ENCODE measurements at regions not wholly inside any gene's neighbourhood (a gene's known extent, or its start where the extent isn't known, plus 50 kb on each side); places are given as distances from the start of the nearest gene placed in this dataset.
"Not testable (repeated sequence)": the region's sequence is repeated elsewhere in the genome, so short reads cannot be mapped to it uniquely, and the experiment has no call there.

DNA sequence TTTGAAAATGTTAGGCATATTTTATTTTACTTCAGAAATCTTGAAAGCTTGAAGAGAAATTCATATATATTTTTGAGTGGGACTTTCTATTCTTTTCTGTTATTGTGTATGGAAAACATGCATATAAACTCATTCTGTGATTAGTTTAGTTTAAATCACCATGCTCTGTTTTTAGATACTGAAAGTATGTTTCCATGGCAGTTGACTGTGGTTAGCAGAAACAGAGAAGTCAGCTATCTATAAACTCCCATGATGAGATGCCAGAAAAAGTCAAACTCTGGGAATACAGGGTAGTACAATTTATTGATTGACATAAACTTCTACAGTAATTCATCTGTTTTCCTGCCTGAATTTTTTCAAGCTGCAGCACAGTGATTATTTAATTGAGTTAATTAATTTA is 905.3 kb upstream of the VRK2 start:
- DNase-seq (ENCODE audit: low spot score), result no peak
- FAIRE-seq, result no peak

DNA sequence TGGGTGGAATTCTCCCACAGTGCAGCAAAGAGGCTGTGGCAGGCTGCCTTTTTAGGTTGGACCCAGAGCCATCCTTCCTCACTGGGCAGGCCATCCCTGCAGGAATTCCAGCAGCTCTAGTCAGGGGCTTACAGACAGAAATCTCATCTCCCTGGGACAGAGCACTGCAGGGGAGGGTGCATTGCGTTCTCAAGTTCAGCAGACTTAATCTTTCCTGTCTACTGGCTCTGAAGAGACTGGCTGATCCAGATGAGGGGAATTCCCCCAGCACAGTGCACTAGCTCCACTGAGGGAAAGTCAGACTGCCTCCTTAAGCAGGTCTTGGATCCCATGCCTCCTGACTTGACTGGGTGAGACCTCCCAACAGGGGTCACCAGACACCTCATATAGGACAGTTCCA is 899.7 kb upstream of the VRK2 start:
- FAIRE-seq (no peak), DNase-seq (ENCODE audit: low spot score) (no peak)

DNA sequence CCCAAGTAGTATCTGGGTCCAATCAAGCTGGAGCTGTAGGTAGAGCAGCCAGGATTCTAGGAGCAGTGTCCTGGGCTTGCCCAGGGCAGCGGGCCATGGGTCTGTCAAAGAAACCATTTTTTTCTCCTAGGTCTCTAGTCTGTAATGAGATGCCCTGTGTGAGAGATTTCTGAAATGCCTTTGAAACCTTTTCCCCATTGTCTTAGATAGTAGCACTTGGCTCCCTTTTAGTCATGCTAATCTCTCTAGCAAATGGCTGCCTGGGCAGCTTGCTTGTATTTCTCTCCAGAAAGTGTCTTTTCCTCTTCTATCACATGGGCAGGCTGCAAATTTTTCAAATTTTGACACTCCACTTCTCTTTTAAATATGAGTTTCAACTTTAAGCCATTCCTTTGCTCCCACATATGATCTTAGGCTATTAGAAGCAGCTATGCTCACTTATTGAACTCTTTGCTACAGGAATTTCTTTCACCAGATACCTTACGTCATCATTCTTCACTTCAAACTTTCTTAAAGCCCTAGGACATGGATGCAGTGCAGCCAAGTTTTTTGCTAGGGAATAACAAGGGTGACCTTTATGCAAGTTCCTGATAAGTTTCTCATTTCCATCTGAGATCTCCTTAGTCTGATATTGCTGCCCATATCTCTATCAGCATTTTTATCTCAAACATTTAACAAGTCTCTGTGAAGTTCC is 890.2 kb upstream of the VRK2 start:
- FAIRE-seq, result no peak
- DNase-seq (ENCODE audit: low spot score), result no peak

DNA sequence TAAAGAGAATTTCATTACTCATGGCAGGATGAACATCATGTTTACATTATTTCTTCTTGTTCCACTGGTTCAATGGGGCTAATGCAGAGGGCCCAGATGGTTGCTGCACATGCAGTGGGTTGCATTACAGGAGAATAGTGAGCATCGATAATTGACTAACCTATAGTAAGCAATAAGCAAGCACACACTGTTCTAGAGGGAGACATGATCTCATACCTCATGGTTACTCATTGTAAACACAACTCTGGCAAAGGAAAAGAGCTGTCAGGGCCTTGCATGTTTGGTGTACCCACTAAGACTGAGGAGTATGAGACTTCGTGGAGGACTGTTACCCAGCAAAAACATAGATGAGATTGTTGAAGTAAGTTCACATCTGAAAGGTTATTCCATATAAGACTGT is 885.6 kb upstream of the VRK2 start:
- DNase-seq (ENCODE audit: low spot score), result no peak
- FAIRE-seq, result no peak

DNA sequence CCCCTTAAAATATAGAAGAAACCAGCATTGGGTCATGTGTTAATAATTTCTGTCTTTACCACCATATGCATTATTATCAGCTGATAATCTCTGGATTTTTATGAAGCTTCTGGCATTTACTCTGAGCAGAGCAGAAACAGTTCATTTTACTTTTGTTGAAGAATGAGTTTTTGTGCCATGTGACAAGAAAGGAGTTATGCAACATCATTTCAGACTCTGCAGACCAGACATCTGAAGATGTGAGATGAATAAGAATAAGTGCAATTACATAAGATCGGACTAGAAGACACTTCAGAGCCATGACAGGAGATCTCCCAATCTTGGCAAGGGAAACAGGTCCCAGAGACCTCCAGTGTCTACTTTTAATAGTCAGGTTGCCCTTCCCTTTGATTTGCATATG is 869.4 kb upstream of the VRK2 start:
- DNase-seq (ENCODE audit: low spot score), result no peak
- FAIRE-seq, result no peak

DNA sequence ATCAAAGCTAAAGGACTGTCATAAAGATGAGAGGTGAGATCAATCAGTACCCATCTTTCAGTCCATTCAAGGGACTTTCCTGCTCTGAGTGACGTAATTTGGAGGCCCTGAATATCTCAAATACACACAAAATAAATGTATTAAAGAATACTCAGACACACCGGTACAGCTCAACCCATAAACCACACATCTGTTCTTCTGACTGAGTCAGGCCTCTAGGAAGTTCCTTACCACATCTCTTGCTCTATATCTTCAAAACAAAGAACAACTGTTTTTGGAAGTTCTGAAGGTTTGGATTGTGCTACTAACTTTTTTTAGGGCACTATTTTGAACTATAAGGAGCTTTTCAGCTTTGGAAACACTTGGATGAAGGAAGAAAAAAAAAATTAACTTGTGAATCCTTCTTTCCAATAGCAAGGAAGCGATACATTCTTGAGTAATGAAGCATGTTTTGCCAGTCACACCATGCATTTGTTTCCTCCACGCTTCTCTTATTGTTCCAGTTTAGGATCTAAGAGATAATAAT is 866.5 kb upstream of the VRK2 start:
- no peak for FAIRE-seq
- peak; percentile 23 for DNase-seq (ENCODE audit: low spot score)

DNA sequence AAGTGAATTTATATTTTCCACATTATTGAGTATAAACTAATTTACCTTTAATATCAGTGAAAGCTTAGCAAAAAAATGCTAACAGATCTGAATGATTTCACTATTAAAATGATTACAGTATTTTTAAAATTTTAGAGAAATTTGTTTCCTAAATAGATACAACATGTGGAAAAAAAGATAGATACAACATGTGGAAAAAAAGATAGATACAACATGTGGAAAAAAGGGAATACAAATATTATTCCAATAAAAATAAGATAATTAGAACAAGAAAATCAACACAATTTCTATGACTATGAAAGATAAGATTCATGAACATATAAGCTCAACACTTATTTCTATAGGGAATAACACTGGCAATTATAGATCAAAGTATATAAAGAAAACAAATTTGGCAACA is 865.9 kb upstream of the VRK2 start:
- FAIRE-seq (no peak), DNase-seq (ENCODE audit: low spot score) (no peak)

DNA sequence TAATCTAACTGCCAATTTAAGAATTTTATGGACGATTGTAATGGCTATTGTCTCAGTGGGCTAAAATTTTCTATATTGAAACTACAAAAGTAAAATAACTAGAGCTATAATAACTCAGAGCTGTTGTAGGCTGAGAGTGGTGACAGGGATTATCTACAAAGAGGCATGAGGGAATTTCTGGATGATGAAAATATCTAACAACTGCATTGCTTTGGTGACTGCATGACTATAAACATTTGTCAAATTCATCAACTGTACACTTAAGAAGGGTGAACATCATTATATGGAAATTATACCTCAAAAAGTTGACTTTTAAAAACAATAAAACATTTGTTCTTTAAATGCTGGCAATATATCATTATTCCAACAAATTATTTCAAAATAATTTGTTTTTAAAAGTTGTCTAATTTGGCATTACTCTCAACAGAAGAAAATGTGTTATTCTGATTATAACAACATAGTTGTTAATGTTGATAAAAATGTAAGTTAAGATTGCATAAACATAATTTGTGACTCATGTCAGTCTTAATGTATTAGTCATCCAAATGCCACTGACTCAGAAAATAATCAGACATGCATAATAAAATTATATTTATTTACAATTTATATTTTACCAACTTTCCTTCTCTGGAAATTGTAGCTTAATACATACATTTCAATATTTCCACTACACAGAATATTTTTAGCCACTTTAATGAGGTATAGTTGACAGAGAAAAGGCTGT is 865.1 kb upstream of the VRK2 start:
- peak; percentile 43 for FAIRE-seq
- no peak for DNase-seq (ENCODE audit: low spot score)

DNA sequence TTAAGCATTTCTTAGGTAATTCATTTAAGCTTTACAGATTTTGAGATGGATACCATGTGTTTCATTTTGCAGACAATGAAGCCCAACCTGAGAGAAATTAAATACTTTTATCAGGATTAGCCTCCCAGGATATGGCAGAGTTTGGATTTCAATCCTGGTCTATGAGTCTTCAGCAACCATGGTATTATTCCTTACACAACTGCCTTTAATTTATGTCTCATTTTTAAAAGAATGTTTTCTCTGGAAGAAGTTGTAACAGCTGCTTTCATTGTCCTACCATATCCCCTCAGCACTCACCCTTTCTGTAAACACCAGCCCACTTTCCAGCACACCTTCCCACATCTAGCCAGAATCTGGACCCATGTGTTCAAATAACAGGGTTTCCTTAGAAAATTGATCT is 863.7 kb upstream of the VRK2 start:
- no peak for FAIRE-seq
- DNase-seq (ENCODE audit: low spot score), result no peak

DNA sequence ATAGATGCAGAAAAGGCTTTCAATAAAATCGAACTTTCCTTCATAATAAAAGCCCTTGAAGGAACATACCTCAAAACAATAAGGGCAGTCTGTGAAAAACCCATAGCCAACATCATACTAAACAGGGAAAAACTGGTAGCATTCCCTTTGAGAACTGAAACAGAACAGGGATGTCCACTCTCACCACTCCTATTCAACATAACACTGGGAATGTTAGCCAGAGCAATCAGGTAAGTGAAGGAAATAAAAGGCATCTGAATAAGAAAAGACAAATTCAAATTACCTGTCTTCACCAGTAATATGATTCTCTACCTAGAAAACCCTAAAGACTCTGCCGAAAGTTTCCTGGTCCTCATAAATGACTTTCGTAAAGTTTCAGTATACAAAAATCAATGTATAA is 861.0 kb upstream of the VRK2 start:
- DNase-seq (ENCODE audit: low spot score) (no peak), FAIRE-seq (no peak)

DNA sequence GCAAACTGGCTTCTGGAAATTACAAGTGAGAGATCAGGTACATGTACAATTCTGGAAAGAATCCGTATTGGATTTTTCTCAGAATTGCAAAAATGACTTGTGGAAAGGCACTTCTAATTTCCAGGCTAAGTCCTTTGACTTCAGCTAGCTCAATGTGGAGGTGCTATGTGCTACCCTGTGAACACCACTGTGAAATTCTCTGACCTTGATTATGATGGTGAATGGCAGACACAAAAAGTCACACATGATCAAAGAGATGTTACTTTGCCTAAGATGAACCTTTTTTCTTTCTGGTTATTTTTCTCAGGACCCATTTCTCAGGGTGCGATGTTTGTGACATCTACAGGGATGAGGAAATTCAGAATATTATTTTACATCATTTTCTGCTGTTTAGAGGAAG is 856.6 kb upstream of the VRK2 start:
- DNase-seq (ENCODE audit: low spot score), result no peak
- no peak for FAIRE-seq

DNA sequence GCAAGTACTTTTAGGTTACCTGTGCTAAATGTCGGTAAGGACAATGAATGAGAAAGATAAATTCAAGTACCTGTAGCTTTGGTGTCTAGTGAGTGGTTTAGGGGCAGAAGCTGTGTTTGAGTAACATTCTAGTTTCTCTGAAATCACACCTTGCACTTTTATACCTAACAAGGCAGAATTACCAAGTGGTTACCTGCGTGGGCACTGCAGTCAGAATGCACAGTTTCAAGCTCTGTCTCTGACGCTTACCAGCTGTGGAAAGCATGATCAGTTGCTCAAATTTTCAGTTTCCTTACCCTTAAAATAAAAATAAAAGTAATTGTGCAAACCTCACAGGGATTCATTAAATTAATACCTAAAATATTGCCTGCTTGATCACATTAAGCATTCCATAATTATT is 846.9 kb upstream of the VRK2 start:
- FAIRE-seq, result no peak
- no peak for DNase-seq (ENCODE audit: low spot score)

DNA sequence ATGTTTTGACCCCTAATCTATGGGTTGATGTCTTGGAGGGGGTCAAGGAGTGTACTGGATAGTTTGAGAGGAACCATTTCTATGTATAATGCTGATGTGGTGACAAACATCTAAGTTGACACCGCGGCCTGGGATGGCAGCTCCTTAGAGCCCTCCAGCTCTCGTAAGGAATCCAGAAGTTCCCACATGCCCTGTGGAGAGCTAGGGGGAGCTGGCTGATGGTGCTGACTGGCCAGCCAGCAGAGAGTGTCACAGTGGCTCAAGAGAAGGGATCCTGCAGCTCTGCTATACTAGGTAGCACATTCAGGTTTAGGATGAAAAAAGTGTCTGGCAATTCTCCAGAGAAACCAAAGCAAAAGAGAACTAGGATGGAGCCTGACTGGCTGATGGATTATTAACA is 842.2 kb upstream of the VRK2 start:
- DNase-seq (ENCODE audit: low spot score), result no peak
- FAIRE-seq, result no peak

DNA sequence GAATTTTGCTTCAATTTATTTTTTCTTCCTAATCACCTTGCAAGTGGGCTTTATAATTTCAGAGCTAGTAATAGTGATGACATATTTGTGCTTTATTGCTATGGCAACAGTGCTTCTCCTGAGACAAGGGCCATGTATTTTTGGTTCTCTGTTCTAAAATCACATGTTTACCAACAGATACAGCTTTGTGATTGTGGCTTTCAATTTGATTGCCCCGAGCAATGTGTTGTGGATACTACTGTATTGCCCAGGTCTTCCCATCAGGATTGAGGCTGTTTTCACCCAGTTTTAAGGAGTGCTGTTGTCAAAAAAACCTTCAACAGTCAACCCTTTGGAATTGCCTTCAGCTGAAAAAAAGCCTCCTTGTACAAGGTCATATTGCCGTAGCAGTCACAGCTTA is 841.4 kb upstream of the VRK2 start:
- DNase-seq (ENCODE audit: low spot score) (no peak), FAIRE-seq (no peak)

DNA sequence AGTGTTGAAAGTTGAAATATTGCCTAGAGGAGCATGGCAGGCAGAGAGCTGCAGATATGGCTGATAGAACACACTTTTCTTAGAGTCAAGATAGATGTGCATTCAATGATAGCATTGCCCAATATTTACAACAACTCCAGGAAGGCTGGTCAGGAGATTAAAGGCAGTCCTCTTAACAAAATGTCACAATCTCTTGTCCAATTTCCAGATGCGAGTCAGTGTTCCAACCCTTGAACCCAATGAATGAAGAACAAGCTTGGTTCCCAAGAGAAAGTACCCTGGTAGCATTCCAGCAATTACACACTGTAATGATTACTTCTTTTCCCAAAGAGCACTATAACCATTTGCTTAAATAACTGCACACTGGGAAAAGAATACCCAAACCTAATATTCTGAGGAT is 839.4 kb upstream of the VRK2 start:
- FAIRE-seq (no peak), DNase-seq (ENCODE audit: low spot score) (no peak)

DNA sequence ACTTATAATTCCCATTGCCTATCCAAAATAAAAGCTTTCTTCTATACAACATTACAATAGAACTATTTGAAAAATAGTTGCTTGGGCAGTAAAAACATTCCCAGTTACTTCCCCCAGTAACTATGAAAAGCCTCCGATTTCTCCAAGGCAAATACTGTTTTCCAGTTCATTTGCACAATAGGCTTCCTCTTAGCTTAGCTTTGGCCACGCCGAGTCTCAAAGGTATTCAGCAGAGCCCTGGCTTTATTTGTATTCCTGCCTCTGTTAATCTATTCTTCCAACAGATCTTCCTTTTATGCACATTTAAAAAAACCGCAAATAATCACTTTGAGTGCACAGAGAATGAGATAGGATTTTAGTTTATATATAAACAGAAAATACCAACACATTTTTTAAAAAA is 836.8 kb upstream of the VRK2 start:
- no peak for DNase-seq (ENCODE audit: low spot score)
- FAIRE-seq, result no peak

DNA sequence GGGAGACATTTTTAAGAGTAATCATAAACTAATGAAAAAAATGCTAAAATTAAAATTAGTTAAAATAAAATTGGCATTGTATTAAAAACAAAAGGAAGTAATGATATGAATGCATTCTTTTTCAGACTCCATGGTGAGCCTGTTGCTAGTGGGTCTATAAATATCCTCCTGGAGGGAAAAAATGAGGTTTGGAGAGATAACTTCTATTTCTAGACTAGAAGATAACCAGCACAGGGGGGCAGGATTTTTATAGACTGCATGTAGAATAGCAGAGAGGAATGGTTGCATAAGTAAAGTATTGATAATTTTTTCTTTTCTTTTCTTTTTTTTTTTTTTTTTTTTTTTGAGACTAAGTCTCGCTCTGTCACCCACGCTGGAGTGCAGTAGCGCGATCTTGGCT is 835.8 kb upstream of the VRK2 start:
- FAIRE-seq (no peak), DNase-seq (ENCODE audit: low spot score) (no peak)

DNA sequence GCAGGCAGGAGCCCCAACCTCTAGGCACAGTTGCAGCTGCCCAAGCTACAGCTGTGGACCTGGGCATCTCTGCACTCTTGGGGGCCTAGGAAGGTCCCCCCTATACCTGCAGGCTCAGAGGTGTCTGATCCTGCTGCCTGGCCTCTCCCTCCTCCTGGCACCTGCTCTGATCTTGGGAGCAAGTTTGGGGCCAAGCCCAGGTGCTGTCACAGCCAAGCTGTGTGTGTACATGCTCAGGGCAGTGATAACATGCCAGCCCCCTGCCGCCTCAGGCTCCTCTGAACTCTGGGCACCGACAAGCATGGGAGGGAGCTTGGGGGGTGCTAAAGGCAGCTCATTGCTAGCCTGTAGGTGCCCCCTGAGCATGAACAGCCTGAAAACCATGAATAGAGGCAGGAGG is 829.6 kb upstream of the VRK2 start:
- no peak for FAIRE-seq

DNA sequence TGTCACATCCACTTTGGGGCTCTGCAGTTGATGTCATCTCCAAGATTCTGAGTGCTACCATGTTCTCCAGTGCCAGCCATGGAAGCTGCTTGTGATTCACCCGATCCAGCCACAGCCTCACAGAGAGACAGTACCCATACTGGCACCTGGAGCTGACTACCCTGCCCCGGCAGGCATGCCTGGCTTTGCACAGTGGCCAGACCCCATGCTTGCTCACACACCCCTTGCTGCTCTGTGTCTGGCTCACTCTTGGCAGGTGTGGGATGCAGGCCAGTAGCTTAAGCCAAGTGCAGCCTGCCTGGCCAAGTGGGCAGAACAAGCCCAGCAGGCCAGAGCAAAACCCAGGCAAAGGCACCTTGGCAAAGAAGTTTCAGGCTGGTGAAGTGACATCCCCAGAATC is 828.4 kb upstream of the VRK2 start:
- FAIRE-seq, result no peak
- DNase-seq (ENCODE audit: low spot score), result no peak

More for the DNA sequence above, 829.6 kb upstream of the VRK2 start:
- no peak for DNase-seq (ENCODE audit: low spot score)

DNA sequence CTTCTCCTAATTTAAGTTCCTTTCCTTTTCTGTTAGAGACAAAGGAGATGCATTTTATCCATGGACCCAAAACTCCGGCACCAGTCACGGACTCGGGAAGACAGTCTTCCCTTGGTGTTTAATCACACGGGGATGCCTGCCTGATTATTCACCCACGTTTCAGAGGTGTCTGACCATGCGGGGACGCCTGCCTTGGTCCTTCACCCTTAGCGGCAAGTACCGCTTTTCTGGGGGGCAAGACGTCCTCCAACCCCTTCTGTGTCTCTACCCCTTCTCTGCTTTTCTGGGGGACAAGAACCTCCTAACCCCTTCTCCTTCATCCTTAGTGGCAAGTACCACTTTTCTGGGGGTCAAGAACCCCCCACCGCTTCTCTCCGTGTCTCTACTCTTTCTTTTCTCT is 816.9 kb upstream of the VRK2 start:
- FAIRE-seq, result not testable (repeated sequence)

DNA sequence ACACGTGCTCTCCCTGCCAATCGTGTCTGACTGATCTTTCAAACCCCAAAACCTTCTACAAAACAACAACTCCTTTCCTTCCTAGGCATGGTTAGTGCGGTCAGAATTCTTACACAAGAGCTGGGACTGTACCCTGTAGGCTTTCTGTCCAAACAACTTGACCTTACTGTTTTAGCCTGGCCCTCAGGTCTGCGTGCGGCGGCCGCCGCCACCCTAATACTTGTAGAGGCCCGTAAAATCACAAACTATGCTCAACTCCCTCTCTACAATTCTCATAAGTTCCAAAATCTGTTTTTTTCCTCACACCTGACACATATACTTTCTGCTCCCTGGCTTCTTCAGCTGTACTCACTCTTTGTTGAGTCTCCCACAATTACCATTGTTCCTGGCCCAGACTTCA is 814.3 kb upstream of the VRK2 start:
- not testable (repeated sequence) for DNase-seq (ENCODE audit: low spot score); FAIRE-seq

More for the DNA sequence above, 816.9 kb upstream of the VRK2 start:
- DNase-seq (ENCODE audit: low spot score), result not testable (repeated sequence)

DNA sequence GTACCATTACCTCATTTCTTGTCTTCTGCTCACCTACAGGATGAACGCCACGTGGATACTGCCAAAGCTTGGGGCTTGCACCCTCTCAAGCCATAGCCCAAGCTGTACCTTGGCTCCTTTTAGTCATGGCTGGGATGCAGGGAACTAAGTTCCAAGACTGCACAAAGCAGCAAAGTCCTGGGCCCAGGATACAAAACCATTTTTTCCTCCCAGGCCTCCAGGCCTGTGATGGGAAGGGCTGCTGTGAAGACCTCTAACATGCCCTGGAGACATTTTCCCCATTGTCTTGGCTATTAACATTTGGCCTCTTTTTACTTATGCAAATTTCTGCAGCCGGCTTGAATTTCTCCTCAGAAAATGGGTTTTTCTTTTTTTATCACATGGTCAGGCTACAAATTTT is 795.1 kb upstream of the VRK2 start:
- FAIRE-seq; DNase-seq (ENCODE audit: low spot score): not testable (repeated sequence)

DNA sequence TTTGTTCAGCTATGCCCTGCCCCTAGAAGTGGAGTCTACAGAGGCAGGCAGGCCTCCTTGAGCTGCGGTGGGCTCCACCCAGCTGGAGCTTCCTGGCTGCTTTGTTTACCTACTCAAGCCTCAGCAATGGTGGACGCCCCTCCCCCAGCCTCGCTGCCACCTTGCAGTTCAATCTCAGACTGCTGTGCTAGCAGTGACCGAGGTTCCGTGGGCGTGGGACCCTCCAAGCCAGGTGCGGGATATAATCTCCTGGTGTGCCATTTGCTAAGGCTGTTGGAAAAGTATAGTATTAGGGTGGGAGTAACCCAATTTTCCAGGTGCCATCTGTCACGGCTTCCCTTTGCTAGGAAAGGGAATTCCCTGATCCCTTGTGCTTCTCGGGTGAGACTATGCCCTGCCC is 770.2 kb upstream of the VRK2 start:
- FAIRE-seq; DNase-seq (ENCODE audit: low spot score): not testable (repeated sequence)
